Spleen (tissue), 7 donors: ENCODE measurements at regions not wholly inside any gene's neighbourhood (a gene's known extent, or its start where the extent isn't known, plus 50 kb on each side); places are given as distances from the start of the nearest gene placed in this dataset.

Source experiments
- POLR2A ChIP-seq, 3 donors: fragments of 450-650 bp; IDR thresholded peaks; one replicate each; pipeline ENCODE4 v1.5.1; 2017; ENCODE audit warnings: antibody characterized with exemption in 3 of 3, mild to moderate bottlenecking in 1 of 3
- TF ChIP-seq, protein P1 (sequence below), 11 experiments: fragments of 200-600 bp in 7 of 11; fragments of 450-650 bp in 4 of 11; sonication (generic) in 4 of 11; IDR thresholded peaks in 8 of 11; conservative IDR thresholded peaks in 3 of 11; 1 replicate in 7 of 11; 2 replicates in 4 of 11; pipeline versions ENCODE4 v1.4.0 to v1.8.0; 2016 to 2021; ENCODE audit warnings: antibody characterized with exemption in 11 of 11, inconsistent platforms in 4 of 11, mild to moderate bottlenecking in 1 of 11
- donor health status: DM: no; HTN: no; CAD: no; lungs with moderate emphysema.
- donor health status: DM: no; HTN: no; CAD: no.
- donor health status: DM: no; HTN: no; CAD: no.

DNA sequence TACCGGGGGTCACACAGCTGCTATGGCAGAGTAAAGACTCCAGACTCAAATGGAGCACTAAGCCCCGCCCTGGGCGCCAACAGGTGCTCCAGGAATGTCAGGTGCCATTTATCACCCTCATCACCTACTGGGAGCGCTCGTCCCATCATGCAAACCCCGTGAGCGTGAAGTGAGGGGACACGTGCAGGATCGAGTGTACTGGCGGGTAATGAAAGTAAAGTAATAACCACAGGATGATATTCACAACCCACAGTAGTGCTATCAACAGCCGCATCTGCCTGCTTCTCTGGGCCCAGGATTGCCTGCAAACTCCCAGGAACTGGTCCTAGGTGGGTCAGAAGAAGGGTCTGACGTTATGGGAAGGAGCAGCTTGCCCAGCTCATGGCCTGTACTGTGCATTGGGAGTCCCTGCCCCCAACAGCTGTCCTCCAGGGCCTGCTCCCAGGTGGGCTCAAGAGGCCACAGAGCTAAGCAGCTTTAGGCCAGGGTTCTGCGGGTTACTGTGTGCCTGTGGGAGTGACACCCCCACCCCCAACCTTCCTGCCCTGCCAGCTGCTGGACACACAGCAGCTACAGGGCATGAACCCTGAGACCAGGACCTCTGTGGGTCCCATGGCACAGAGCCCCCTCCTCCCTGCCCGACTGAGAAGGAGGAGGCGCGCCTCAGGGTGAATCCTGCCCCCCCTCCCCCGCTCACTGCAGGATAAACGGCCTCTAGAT, 120.5 kb upstream of the SULF2 start:
- TF ChIP-seq, protein P1, sequence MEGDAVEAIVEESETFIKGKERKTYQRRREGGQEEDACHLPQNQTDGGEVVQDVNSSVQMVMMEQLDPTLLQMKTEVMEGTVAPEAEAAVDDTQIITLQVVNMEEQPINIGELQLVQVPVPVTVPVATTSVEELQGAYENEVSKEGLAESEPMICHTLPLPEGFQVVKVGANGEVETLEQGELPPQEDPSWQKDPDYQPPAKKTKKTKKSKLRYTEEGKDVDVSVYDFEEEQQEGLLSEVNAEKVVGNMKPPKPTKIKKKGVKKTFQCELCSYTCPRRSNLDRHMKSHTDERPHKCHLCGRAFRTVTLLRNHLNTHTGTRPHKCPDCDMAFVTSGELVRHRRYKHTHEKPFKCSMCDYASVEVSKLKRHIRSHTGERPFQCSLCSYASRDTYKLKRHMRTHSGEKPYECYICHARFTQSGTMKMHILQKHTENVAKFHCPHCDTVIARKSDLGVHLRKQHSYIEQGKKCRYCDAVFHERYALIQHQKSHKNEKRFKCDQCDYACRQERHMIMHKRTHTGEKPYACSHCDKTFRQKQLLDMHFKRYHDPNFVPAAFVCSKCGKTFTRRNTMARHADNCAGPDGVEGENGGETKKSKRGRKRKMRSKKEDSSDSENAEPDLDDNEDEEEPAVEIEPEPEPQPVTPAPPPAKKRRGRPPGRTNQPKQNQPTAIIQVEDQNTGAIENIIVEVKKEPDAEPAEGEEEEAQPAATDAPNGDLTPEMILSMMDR (IDR thresholded peaks at IDR 0.05 in 8 of 11, conservative IDR thresholded peaks at IDR 0.05 in 3 of 11) = no peak
- no peak for TF ChIP-seq POLR2A (IDR thresholded peaks at IDR 0.05)
